ELF-1 (cell line): ENCODE measurements at regions not wholly inside any gene's neighbourhood (a gene's known extent, or its start where the extent isn't known, plus 50 kb on each side); places are given as distances from the start of the nearest gene placed in this dataset.
A peak's percentile ranks its signal among the peaks of the same experiment; 100 is the strongest.
"Not testable (repeated sequence)": the region's sequence is repeated elsewhere in the genome, so short reads cannot be mapped to it uniquely, and the experiment has no call there.

Experiments used
- DNase-seq: peaks from one replicate; pipeline ENCODE4 v3.0.0-alpha.2; 2016; ENCODE audit warnings: low read depth, low spot score

GRCh38 chr10:106384496-106384895 lies 780.0 kb downstream of the SORCS1 start:
- no peak for DNase-seq

GRCh38 chr10:106380706-106381105 lies 783.8 kb downstream of the SORCS1 start:
- no peak for DNase-seq

GRCh38 chr10:106378251-106378650 lies 786.3 kb downstream of the SORCS1 start:
- DNase-seq = no peak

- DNase-seq = no peak
Measured at GRCh38 chr10:106370751-106371150, 793.8 kb downstream of the SORCS1 start.

GRCh38 chr10:106360870-106361269 lies 803.6 kb downstream of the SORCS1 start:
- DNase-seq = no peak

- peak; percentile 23 for DNase-seq
Measured at GRCh38 chr10:106355450-106355849, 809.1 kb downstream of the SORCS1 start.

GRCh38 chr10:106348933-106349332 lies 815.6 kb downstream of the SORCS1 start:
- DNase-seq = no peak

GRCh38 chr10:106347547-106347946 lies 817.0 kb downstream of the SORCS1 start:
- DNase-seq = no peak

- DNase-seq = not testable (repeated sequence)
Measured at GRCh38 chr10:106343539-106343938, 821.0 kb downstream of the SORCS1 start.

GRCh38 chr10:106341356-106341755 lies 823.1 kb downstream of the SORCS1 start:
- no peak for DNase-seq

GRCh38 chr10:106338486-106338885 lies 826.0 kb downstream of the SORCS1 start:
- DNase-seq = no peak

- no peak for DNase-seq
Measured at GRCh38 chr10:106336874-106337273, 827.6 kb downstream of the SORCS1 start.

- DNase-seq = no peak
Measured at GRCh38 chr10:106327747-106328146, 836.8 kb downstream of the SORCS1 start.

GRCh38 chr10:106320876-106321275 lies 843.6 kb downstream of the SORCS1 start:
- DNase-seq = no peak

GRCh38 chr10:106320078-106320477 lies 844.4 kb downstream of the SORCS1 start:
- DNase-seq = no peak

GRCh38 chr10:106317554-106317953 lies 847.0 kb downstream of the SORCS1 start:
- no peak for DNase-seq

- no peak for DNase-seq
Measured at GRCh38 chr10:106313041-106313440, 851.5 kb downstream of the SORCS1 start.

- DNase-seq = no peak
Measured at GRCh38 chr10:106312087-106312486, 852.4 kb downstream of the SORCS1 start.

GRCh38 chr10:106311590-106311989 lies 852.9 kb downstream of the SORCS1 start:
- no peak for DNase-seq

- DNase-seq = peak; percentile 6
Measured at GRCh38 chr10:106310596-106310995, 853.9 kb downstream of the SORCS1 start.

- no peak for DNase-seq
Measured at GRCh38 chr10:106309376-106309775, 855.1 kb downstream of the SORCS1 start.

GRCh38 chr10:106308284-106308683 lies 856.2 kb downstream of the SORCS1 start:
- no peak for DNase-seq

- no peak for DNase-seq
Measured at GRCh38 chr10:106304056-106304455, 860.5 kb downstream of the SORCS1 start.

- DNase-seq = no peak
Measured at GRCh38 chr10:106302961-106303360, 861.5 kb downstream of the SORCS1 start.

- DNase-seq = no peak
Measured at GRCh38 chr10:106301146-106301545, 863.4 kb downstream of the SORCS1 start.
